SU-DHL-6 (cell line): ENCODE measurements at regions not wholly inside any gene's neighbourhood (a gene's known extent, or its start where the extent isn't known, plus 50 kb on each side); places are given as distances from the start of the nearest gene placed in this dataset.

Experiments used
- EZH2phosphoT487 ChIP-seq: fragments of 200-600 bp; sonication (generic), shearing (Covaris generic); conservative IDR thresholded peaks from 2 replicates; pipeline ENCODE4 v1.6.1; 2018; ENCODE audit warnings: mild to moderate bottlenecking, antibody characterized with exemption, low read length, moderate library complexity, mixed read lengths
- TF ChIP-seq, protein P1 (sequence below): fragments of 200-600 bp; sonication (generic); IDR thresholded peaks from one replicate; pipeline ENCODE4 v1.5.1; 2017; ENCODE audit warnings: antibody characterized with exemption, mild to moderate bottlenecking, low read length, moderate library complexity; ENCODE audit not compliant: insufficient read depth, poor library complexity, severe bottlenecking

DNA sequence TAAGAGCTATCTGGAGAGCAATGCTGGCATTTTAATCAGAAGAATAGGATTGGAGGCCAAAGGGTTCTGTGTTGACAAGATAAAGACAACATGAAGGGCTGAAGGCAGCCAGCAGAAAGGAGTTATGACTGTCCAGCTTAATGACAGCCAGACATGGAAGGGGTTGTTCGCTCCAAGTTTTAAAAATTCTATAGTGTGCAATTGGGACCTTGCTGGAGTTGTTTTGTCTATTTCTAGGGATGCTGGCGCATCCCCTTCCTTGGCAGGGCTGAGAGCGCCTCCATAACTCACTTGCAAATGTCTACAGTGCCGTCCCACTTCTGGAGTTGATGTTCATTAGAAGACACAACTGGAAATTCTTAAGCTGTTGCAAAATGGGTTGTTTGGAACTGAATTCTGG is 200.7 kb downstream of the TLE3 start:
- TF ChIP-seq, protein P1, sequence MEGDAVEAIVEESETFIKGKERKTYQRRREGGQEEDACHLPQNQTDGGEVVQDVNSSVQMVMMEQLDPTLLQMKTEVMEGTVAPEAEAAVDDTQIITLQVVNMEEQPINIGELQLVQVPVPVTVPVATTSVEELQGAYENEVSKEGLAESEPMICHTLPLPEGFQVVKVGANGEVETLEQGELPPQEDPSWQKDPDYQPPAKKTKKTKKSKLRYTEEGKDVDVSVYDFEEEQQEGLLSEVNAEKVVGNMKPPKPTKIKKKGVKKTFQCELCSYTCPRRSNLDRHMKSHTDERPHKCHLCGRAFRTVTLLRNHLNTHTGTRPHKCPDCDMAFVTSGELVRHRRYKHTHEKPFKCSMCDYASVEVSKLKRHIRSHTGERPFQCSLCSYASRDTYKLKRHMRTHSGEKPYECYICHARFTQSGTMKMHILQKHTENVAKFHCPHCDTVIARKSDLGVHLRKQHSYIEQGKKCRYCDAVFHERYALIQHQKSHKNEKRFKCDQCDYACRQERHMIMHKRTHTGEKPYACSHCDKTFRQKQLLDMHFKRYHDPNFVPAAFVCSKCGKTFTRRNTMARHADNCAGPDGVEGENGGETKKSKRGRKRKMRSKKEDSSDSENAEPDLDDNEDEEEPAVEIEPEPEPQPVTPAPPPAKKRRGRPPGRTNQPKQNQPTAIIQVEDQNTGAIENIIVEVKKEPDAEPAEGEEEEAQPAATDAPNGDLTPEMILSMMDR: no peak
- TF ChIP-seq EZH2phosphoT487: no peak
